GM10266 (cell line): ENCODE measurements at regions not wholly inside any gene's neighbourhood (a gene's known extent, or its start where the extent isn't known, plus 50 kb on each side); places are given as distances from the start of the nearest gene placed in this dataset.
"Not testable (repeated sequence)": the region's sequence is repeated elsewhere in the genome, so short reads cannot be mapped to it uniquely, and the experiment has no call there.

Experiments used
- DNase-seq: peaks from one replicate; pipeline ENCODE4 v3.0.0; 2012; ENCODE audit errors: extremely low spot score
- TF ChIP-seq, protein P1 (sequence below): IDR thresholded peaks from 2 replicates; pipeline ENCODE4 v1.5.1; 2012; ENCODE audit warnings: mild to moderate bottlenecking, low read depth; ENCODE audit not compliant: control insufficient read depth, insufficient read depth; ENCODE audit errors: missing control alignments

GRCh38 chr5:115453391-115454095, 91.0 kb downstream of the FEM1C start:
- TF ChIP-seq, protein P1, sequence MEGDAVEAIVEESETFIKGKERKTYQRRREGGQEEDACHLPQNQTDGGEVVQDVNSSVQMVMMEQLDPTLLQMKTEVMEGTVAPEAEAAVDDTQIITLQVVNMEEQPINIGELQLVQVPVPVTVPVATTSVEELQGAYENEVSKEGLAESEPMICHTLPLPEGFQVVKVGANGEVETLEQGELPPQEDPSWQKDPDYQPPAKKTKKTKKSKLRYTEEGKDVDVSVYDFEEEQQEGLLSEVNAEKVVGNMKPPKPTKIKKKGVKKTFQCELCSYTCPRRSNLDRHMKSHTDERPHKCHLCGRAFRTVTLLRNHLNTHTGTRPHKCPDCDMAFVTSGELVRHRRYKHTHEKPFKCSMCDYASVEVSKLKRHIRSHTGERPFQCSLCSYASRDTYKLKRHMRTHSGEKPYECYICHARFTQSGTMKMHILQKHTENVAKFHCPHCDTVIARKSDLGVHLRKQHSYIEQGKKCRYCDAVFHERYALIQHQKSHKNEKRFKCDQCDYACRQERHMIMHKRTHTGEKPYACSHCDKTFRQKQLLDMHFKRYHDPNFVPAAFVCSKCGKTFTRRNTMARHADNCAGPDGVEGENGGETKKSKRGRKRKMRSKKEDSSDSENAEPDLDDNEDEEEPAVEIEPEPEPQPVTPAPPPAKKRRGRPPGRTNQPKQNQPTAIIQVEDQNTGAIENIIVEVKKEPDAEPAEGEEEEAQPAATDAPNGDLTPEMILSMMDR: no peak
- DNase-seq: no peak

- TF ChIP-seq, protein P1: no peak
- no peak for DNase-seq
Measured at GRCh38 chr5:115452536-115453235, 91.9 kb downstream of the FEM1C start.

- no peak for DNase-seq
- TF ChIP-seq, protein P1: no peak
Measured at GRCh38 chr5:115452083-115452482, 92.5 kb downstream of the FEM1C start.

GRCh38 chr5:115450741-115451140, 93.8 kb downstream of the FEM1C start:
- TF ChIP-seq, protein P1: no peak
- DNase-seq: no peak

DNA sequence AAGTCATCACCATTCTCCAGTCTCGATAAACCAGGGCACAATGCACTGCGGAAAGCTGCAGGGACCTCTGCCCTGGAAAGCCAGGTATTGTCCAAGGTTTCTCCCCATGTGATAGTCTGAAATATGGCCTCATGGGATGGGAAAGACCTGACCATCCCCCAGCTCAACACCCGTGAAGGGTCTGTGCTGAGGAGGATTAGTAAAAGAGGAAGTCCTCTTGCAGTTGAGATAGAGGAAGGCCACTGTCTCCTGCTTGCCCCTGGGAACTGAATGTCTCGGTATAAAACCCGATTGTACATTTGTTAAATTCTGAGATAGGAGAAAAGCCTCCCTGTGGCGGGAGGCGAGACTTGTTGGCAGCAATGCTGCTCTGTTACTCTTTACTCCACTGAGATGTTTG, 95.9 kb downstream of the FEM1C start:
- DNase-seq: not testable (repeated sequence)

GRCh38 chr5:115440782-115441451, 103.7 kb downstream of the FEM1C start:
- no peak for DNase-seq
- TF ChIP-seq, protein P1: no peak

GRCh38 chr5:115439639-115440038, 104.9 kb downstream of the FEM1C start:
- DNase-seq: no peak
- TF ChIP-seq, protein P1: no peak
